SK-N-SH (cell line): ENCODE measurements at regions not wholly inside any gene's neighbourhood (a gene's known extent, or its start where the extent isn't known, plus 50 kb on each side); places are given as distances from the start of the nearest gene placed in this dataset.

ENCODE experiments used
- CTCF ChIA-PET: fragments of 300-600, 350-600 bp; formaldehyde crosslinking; extraction: SDS; loops from one replicate; lab custom pipeline; 2021; lab: Yijun Ruan, JAX
- POLR2A ChIA-PET: fragments of 350-600 bp; sonication (Branson Sonifier 250); formaldehyde crosslinking; extraction: SDS; loops from one replicate; lab custom pipeline; 2020; ENCODE audit warnings: antibody characterized with exemption, inconsistent platforms; lab: Yijun Ruan, JAX
- DNase-seq: peaks from one replicate; pipeline ENCODE4 v3.0.0; 2012
- H2AFZ ChIP-seq: fragments of 200-600 bp; sonication (generic); 2 replicates; pipeline ENCODE4 v1.8.1; 2016; ENCODE audit warnings: antibody characterized with exemption, mild to moderate bottlenecking, low read depth
- H3F3A ChIP-seq: fragments of 200-600 bp; sonication (generic); replicated peaks from 2 replicates; pipeline ENCODE3; 2016; ENCODE audit warnings: antibody characterized with exemption, mild to moderate bottlenecking; ENCODE audit not compliant: insufficient read depth
- H3K27ac ChIP-seq, 2 experiments: fragments of 200-500 bp in 1 of 2; fragments of 200-600 bp in 1 of 2; sonication (Bioruptor generic) in 1 of 2; sonication (generic), shearing (Covaris generic) in 1 of 2; 2 replicates each; pipeline versions ENCODE4 v1.5.1 to v1.6.1; 2014 to 2016; ENCODE audit warnings: low read depth in 2 of 2, inconsistent platforms in 1 of 2, low read length in 1 of 2, mild to moderate bottlenecking in 1 of 2, mixed read lengths in 1 of 2
- H3K27me3 ChIP-seq: fragments of 200-600 bp; sonication (generic), shearing (Covaris generic); 2 replicates; pipeline ENCODE4 v1.6.1; 2016; ENCODE audit warnings: mixed run types; ENCODE audit not compliant: insufficient read depth
- H3K36me3 ChIP-seq, 2 experiments: fragments of 200-500 bp in 1 of 2; fragments of 200-600 bp in 1 of 2; sonication (Bioruptor generic) in 1 of 2; sonication (generic) in 1 of 2; replicated peaks in 1 of 2; 2 replicates each; pipeline versions ENCODE3 to v1.5.1; 2014 to 2016; ENCODE audit warnings: low read length in 1 of 2, mild to moderate bottlenecking in 1 of 2; ENCODE audit not compliant: insufficient read depth in 2 of 2, control insufficient read depth in 1 of 2
- H3K4me1 ChIP-seq, 2 experiments: fragments of 200-500 bp in 1 of 2; fragments of 200-600 bp in 1 of 2; sonication (Bioruptor generic) in 1 of 2; sonication (generic), shearing (Covaris generic) in 1 of 2; 2 replicates each; pipeline versions ENCODE4 v1.5.1 to v1.6.1; 2014 to 2016; ENCODE audit warnings: low read depth in 1 of 2, low read length in 1 of 2, mixed run types in 1 of 2; ENCODE audit not compliant: insufficient read depth in 2 of 2, control insufficient read depth in 1 of 2
- H3K4me2 ChIP-seq: fragments of 200-600 bp; sonication (generic), shearing (Covaris generic); 2 replicates; pipeline ENCODE4 v1.6.1; 2017; ENCODE audit warnings: mixed run types
- H3K4me3 ChIP-seq, 2 experiments: fragments of 200-500 bp in 1 of 2; fragments of 200-600 bp in 1 of 2; sonication (Bioruptor generic) in 1 of 2; sonication (generic), shearing (Covaris generic) in 1 of 2; 2 replicates each; pipeline versions ENCODE4 v1.5.1 to v1.8.1; 2014 to 2016; ENCODE audit warnings: low read depth in 2 of 2, inconsistent platforms in 1 of 2, low read length in 1 of 2, mild to moderate bottlenecking in 1 of 2, mixed read lengths in 1 of 2, moderate library complexity in 1 of 2
- H3K79me2 ChIP-seq: fragments of 200-600 bp; sonication (generic); 2 replicates; pipeline ENCODE4 v1.8.1; 2017; ENCODE audit warnings: mild to moderate bottlenecking; ENCODE audit not compliant: insufficient read depth
- H3K9ac ChIP-seq: fragments of 200-600 bp; sonication (generic); 2 replicates; pipeline ENCODE4 v1.6.1; 2017; ENCODE audit warnings: mixed run types
- H3K9me2 ChIP-seq: fragments of 200-600 bp; sonication (generic); 2 replicates; pipeline ENCODE4 v1.6.1; 2017; ENCODE audit warnings: mixed run types
- H3K9me3 ChIP-seq: fragments of 200-600 bp; sonication (generic); 2 replicates; pipeline ENCODE4 v1.6.1; 2017; ENCODE audit warnings: mixed run types, mild to moderate bottlenecking, moderate library complexity
- H4K20me1 ChIP-seq: fragments of 200-600 bp; sonication (generic); 2 replicates; pipeline ENCODE4 v1.6.1; 2017; ENCODE audit warnings: mild to moderate bottlenecking, mixed run types; ENCODE audit not compliant: insufficient read depth
- ELF1 ChIP-seq: IDR thresholded peaks from 2 replicates; pipeline ENCODE4 v1.4.0; 2012
- EP300 ChIP-seq, 2 experiments: IDR thresholded peaks; 2 replicates each; pipeline versions ENCODE4 v1.4.0 to v1.6.1; 2012; ENCODE audit warnings: borderline replicate concordance in 1 of 2, low read depth in 1 of 2, low read length in 1 of 2
- EZH2phosphoT487 ChIP-seq: fragments of 200-600 bp; sonication (generic); IDR thresholded peaks from 2 replicates; pipeline ENCODE4 v1.6.1; 2017; ENCODE audit warnings: low read depth, mixed run types, mild to moderate bottlenecking, antibody characterized with exemption, moderate library complexity, borderline replicate concordance
- GABPA ChIP-seq: IDR thresholded peaks from 2 replicates; pipeline ENCODE4 v1.4.0; 2012; ENCODE audit warnings: low read depth, mild to moderate bottlenecking
- GATA2 ChIP-seq: sonication (generic); formaldehyde crosslinking; IDR thresholded peaks from 2 replicates; pipeline ENCODE4 v1.5.0; 2020; ENCODE audit warnings: mild to moderate bottlenecking, missing genetic modification reagents
- JUND ChIP-seq: IDR thresholded peaks from 2 replicates; pipeline ENCODE4 v1.4.0; 2012
- MEF2A ChIP-seq: IDR thresholded peaks from 2 replicates; pipeline ENCODE4 v1.4.0; 2012; ENCODE audit warnings: low read depth, borderline replicate concordance
- NRF1 ChIP-seq: IDR thresholded peaks from 2 replicates; pipeline ENCODE4 v1.6.1; 2012; ENCODE audit warnings: low read depth, mild to moderate bottlenecking, low read length
- RCOR1 ChIP-seq: fragments of 150-350 bp; IDR thresholded peaks from 2 replicates; pipeline ENCODE4 v1.6.1; 2017; ENCODE audit warnings: antibody characterized with exemption, low read length
- TAF1 ChIP-seq: IDR thresholded peaks from 2 replicates; pipeline ENCODE4 v1.6.1; 2012; ENCODE audit warnings: low read depth, mild to moderate bottlenecking, low read length, moderate library complexity, borderline replicate concordance
- YY1 ChIP-seq: IDR thresholded peaks from 2 replicates; pipeline ENCODE4 v1.4.0; 2012; ENCODE audit warnings: low read depth, mild to moderate bottlenecking
- WGBS: methylation state at CpG from one replicate; pipeline ENCODE4 v1.1.6; 2017; ENCODE audit warnings: low lambda C conversion rate; 5-methylcytosine and 5-hydroxymethylcytosine counted together
- TF ChIP-seq, protein P1 (sequence below): IDR thresholded peaks from 2 replicates; pipeline ENCODE4 v1.4.0; 2012; ENCODE audit warnings: low read depth, borderline replicate concordance
- TF ChIP-seq, protein P2 (sequence below): IDR thresholded peaks from 2 replicates; pipeline ENCODE4; 2012
- TF ChIP-seq, protein P3 (sequence below): IDR thresholded peaks from 2 replicates; pipeline ENCODE4 v1.4.0; 2012; ENCODE audit warnings: low read depth
- TF ChIP-seq, protein P4 (sequence below): IDR thresholded peaks from 2 replicates; pipeline ENCODE4 v1.6.1; 2012; ENCODE audit warnings: mild to moderate bottlenecking, low read depth, low read length, moderate library complexity
- TF ChIP-seq, protein P5 (sequence below): fragments of 200-600 bp; sonication (generic); IDR thresholded peaks from 2 replicates; pipeline ENCODE4 v1.6.1; 2017; ENCODE audit warnings: antibody characterized with exemption, mild to moderate bottlenecking, moderate library complexity

DNA sequence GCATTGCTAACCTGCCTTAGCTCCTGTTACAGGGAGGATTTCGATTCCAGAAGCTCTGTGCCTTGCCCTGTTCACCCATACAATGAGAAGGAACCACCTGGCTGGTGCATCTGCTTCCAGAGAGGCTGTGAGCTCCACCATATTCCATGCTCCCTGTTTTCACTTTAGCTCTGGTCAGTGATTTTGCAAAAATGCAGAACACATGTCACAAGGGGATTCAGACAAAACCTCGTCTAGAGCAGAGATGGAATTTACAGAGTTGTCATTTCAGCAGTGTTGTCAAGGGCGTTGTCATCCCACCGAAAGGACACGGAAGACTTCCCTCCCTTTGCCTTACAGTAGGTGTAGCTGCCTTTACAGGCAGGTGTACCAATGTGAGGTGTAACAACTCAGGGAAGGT is 223.0 kb upstream of the ARID1B start (continued):
- TF ChIP-seq, protein P1, sequence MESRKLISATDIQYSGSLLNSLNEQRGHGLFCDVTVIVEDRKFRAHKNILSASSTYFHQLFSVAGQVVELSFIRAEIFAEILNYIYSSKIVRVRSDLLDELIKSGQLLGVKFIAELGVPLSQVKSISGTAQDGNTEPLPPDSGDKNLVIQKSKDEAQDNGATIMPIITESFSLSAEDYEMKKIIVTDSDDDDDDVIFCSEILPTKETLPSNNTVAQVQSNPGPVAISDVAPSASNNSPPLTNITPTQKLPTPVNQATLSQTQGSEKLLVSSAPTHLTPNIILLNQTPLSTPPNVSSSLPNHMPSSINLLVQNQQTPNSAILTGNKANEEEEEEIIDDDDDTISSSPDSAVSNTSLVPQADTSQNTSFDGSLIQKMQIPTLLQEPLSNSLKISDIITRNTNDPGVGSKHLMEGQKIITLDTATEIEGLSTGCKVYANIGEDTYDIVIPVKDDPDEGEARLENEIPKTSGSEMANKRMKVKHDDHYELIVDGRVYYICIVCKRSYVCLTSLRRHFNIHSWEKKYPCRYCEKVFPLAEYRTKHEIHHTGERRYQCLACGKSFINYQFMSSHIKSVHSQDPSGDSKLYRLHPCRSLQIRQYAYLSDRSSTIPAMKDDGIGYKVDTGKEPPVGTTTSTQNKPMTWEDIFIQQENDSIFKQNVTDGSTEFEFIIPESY, result no peak
- no peak for TF ChIP-seq GATA2 (CRISPR knock-in tag)
- TF ChIP-seq, all 33 proteins: peak for 0

DNA sequence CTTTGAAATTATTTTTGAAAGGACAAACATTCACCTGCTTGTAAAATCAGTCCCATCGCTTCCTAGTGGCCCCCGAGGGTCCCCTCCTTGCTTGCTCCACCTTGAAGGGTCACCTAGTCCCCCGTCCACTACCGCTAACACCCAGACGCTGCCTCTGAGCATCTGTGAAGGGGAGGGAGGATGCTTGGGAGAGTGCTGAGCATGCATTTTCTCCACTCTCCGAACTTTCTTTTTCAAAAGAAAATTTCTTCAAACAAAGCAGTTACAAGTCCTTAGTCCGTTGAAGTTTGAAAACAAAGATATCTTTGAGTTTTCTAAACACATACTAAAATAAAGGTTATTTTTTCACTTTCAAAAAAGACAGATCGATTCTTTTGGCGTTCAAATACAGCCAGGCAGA is 224.3 kb upstream of the ARID1B start:
- no peak overlapping the region for H3K4me2 ChIP-seq
- CTCF ChIA-PET, result no interaction called here
- TF ChIP-seq ELF1, result no peak
- TF ChIP-seq JUND, result no peak
- no peak for TF ChIP-seq NRF1
- TF ChIP-seq, protein P2, sequence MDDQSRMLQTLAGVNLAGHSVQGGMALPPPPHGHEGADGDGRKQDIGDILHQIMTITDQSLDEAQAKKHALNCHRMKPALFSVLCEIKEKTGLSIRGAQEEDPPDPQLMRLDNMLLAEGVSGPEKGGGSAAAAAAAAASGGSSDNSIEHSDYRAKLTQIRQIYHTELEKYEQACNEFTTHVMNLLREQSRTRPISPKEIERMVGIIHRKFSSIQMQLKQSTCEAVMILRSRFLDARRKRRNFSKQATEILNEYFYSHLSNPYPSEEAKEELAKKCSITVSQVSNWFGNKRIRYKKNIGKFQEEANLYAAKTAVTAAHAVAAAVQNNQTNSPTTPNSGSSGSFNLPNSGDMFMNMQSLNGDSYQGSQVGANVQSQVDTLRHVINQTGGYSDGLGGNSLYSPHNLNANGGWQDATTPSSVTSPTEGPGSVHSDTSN, result no peak
- no peak for TF ChIP-seq TAF1
- no peak for TF ChIP-seq RCOR1
- no peak for TF ChIP-seq EZH2phosphoT487
- no peak for TF ChIP-seq EP300 (IDR thresholded peaks at IDR 0.05; ENCODE audit: borderline replicate concordance in 1 of 2, low read depth in 1 of 2, low read length in 1 of 2)
- TF ChIP-seq, protein P3, sequence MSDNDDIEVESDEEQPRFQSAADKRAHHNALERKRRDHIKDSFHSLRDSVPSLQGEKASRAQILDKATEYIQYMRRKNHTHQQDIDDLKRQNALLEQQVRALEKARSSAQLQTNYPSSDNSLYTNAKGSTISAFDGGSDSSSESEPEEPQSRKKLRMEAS, result no peak
- TF ChIP-seq YY1, result no peak
- TF ChIP-seq GABPA, result no peak
- TF ChIP-seq, protein P4, sequence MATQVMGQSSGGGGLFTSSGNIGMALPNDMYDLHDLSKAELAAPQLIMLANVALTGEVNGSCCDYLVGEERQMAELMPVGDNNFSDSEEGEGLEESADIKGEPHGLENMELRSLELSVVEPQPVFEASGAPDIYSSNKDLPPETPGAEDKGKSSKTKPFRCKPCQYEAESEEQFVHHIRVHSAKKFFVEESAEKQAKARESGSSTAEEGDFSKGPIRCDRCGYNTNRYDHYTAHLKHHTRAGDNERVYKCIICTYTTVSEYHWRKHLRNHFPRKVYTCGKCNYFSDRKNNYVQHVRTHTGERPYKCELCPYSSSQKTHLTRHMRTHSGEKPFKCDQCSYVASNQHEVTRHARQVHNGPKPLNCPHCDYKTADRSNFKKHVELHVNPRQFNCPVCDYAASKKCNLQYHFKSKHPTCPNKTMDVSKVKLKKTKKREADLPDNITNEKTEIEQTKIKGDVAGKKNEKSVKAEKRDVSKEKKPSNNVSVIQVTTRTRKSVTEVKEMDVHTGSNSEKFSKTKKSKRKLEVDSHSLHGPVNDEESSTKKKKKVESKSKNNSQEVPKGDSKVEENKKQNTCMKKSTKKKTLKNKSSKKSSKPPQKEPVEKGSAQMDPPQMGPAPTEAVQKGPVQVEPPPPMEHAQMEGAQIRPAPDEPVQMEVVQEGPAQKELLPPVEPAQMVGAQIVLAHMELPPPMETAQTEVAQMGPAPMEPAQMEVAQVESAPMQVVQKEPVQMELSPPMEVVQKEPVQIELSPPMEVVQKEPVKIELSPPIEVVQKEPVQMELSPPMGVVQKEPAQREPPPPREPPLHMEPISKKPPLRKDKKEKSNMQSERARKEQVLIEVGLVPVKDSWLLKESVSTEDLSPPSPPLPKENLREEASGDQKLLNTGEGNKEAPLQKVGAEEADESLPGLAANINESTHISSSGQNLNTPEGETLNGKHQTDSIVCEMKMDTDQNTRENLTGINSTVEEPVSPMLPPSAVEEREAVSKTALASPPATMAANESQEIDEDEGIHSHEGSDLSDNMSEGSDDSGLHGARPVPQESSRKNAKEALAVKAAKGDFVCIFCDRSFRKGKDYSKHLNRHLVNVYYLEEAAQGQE, result no peak
- TF ChIP-seq MEF2A, result no peak
- TF ChIP-seq, protein P5, sequence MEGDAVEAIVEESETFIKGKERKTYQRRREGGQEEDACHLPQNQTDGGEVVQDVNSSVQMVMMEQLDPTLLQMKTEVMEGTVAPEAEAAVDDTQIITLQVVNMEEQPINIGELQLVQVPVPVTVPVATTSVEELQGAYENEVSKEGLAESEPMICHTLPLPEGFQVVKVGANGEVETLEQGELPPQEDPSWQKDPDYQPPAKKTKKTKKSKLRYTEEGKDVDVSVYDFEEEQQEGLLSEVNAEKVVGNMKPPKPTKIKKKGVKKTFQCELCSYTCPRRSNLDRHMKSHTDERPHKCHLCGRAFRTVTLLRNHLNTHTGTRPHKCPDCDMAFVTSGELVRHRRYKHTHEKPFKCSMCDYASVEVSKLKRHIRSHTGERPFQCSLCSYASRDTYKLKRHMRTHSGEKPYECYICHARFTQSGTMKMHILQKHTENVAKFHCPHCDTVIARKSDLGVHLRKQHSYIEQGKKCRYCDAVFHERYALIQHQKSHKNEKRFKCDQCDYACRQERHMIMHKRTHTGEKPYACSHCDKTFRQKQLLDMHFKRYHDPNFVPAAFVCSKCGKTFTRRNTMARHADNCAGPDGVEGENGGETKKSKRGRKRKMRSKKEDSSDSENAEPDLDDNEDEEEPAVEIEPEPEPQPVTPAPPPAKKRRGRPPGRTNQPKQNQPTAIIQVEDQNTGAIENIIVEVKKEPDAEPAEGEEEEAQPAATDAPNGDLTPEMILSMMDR, result no peak
- TF ChIP-seq, all 33 proteins: peak for 0
- H3K4me1 ChIP-seq, result no peaks in the 10 kb centered on the region; a peak in 1 of 4 replicates
- no peaks in the 10 kb centered on the region for H3K27me3 ChIP-seq
- no peak for DNase-seq
- no peaks in the 10 kb centered on the region for H3K36me3 ChIP-seq
- H3K4me3 ChIP-seq, result no peak overlapping the region
- no peaks in the 10 kb centered on the region for H4K20me1 ChIP-seq
- no peaks in the 10 kb centered on the region for H3F3A ChIP-seq
- no peaks in the 10 kb centered on the region for H3K9me3 ChIP-seq
- H3K9me2 ChIP-seq, result no peaks in the 10 kb centered on the region
- H2AFZ ChIP-seq, result no peak overlapping the region
- H3K27ac ChIP-seq, result no peak overlapping the region
- H3K9ac ChIP-seq, result no peak overlapping the region
- 59% methylated on average over 8 of the region's 9 CpGs for WGBS
- POLR2A ChIA-PET, result no interaction called here
- H3K79me2 ChIP-seq, result no peaks in the 10 kb centered on the region
